ENCODE measurements at regions not wholly inside any gene's neighbourhood (a gene's known extent, or its start where the extent isn't known, plus 50 kb on each side); places are given as distances from the start of the nearest gene placed in this dataset.

DNA sequence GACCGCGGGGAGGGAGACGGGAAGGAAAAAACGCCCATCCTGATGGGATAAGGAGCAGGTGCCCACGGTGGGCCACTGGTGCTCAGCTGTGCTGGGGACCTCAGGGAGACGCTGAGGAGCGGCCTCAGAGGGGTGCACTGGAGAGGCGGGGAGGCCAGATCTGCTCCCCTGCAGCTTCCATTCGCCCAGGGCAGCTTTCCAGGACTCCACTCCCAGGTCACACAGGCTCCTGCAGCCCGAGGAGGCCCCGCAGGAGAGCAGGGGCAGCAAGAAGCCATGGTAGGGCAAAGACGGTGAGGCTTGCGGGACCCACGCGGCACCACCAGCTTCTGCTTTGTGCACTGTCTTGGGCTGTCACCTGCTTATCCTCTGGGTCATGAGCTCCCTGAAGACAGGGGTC lies 82.5 kb upstream of the SULF2 start:
- no peak for TF ChIP-seq ZNF274 (IDR thresholded peaks at IDR 0.05; ENCODE audit: low read depth, low read length)
- TF ChIP-seq YY1 (IDR thresholded peaks at IDR 0.05; ENCODE audit: insufficient read depth, insufficient read length) = no peak
- TF ChIP-seq SUZ12 (IDR thresholded peaks at IDR 0.05; ENCODE audit: extremely low read depth, insufficient read depth, insufficient read length) = no peak
